ENCODE measurements at regions not wholly inside any gene's neighbourhood (a gene's known extent, or its start where the extent isn't known, plus 50 kb on each side); places are given as distances from the start of the nearest gene placed in this dataset.
"Not testable (repeated sequence)": the region's sequence is repeated elsewhere in the genome, so short reads cannot be mapped to it uniquely, and the experiment has no call there.

DNA sequence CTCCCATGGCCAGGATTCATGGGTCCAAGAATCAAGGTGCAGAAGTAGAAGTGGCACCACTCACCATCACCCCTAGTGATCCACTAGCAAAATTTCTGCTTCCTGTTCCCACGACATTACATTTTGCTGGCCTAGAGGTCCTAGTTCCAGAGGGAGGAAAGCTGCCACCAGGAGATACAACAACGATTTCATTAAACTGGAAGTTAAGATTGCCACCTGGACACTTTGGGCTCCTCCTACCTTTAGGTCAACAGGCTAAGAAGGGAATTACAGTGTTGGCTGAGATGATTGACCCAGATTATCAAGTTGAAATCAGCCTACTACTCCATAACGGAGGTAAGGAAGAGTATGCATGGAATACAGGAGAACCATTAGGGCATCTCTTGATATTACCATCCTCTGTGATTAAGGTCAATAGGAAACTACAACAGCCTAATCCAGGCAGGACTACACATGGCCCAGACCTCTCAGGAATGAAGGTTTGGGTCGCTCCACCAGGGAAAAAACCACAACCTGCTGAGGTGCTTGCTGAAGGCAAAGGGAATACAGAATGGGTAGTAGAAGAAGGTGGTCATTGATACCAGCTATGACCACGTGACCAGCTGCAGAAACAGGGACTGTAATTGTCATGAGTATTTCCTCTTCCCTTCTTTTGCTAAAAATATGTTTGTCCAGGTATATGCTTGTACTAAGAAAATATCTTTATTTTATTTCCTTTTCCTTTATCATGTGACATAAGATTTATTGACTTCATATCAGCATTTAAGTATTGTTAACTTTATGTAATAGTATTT is 208.3 kb upstream of the HES1 start:
- not testable (repeated sequence) for DNase-seq (ENCODE audit: low read depth, low spot score)

DNA sequence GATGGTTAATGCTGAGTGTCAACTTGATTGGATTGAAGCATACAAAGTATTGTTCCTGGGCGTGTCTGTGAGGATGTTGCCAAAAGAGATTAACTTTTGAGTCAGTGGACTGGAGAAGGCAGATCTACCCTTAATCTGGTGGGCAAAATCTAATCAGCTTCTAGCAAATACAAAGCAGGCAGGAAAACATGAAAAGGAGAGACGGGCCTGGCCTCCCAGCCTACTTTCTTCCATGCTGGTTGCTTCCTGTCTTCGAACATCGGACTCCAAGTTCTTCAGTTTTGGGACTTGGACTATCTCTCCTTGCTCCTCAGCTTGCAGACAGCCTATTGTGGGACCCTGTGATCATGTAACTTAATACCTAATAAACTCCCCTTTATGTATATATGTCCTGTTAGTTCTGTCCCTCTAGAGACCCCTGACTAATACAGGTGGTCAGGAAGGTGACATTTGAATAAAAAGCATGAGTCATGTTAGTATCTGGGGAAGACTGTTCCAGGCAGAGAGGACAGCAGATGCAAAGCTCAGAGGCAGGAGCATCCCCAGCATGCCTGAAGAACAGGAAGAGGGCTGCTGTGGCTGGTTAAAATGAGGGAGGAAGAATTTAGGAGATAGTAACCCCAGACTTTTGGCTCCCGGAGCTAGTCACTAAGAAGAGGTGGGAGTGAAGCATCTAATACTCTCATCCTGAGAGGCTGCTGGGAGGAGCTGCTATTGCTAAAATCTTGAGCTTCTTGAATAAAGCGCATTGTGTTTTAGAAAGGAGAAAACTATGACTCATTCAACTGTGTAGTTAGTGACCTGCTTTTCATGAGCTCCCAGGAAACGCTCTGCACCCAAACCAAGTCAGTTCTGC is 207.4 kb upstream of the HES1 start:
- no peak for DNase-seq (ENCODE audit: low read depth, low spot score)

DNA sequence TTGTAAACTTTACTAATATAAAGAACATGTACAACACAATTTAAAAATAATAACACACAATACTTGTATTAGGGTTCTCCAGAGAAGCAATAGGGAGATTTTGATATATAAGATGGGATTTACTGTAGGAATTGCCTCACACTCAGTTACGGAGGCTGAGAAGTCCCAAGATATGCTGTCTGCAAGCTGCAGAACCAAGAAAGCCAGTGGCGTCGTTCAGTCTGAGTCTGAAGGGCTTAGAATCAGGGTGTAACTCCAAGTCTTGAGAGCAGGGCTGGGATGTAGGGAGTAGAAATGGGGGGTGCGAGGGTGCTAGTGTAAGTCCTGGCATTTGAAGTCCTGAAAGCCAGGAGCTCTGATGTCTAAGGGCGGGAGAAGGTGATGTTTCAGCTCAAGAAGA is 206.6 kb upstream of the HES1 start:
- no peak for DNase-seq (ENCODE audit: low read depth, low spot score)

DNA sequence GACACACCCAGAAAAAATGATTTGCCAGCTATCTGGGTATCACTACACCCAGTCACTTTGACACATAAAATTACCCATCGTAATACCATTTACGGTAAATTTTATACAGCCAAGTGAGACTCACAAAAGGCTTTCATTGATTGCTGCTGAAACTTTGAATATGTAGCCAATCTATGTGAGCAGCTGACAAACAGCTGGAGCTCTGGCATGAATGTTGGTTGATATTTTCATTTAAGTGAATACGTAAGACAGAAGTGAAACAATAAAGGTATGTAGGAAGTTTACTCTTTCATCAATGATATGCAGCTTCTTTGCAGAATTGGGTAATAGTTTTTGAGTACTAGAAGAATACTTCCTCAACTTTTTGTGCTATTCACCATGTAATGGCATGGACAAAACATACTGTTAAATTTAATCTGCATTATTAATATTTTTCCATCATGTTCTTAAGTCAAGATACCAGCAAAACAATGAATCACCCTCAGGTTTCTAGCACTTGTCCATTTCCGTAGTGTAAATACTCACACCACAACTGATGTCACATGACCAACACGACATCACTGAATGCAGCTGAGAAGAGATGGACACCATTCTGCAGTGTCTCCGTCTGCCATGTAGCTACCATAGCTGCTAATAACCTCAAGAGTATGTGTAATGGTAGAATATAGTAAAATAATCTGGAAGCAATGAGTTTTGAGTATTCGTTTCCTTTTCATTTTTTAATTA is 205.9 kb upstream of the HES1 start:
- DNase-seq (ENCODE audit: low read depth, low spot score): no peak

DNA sequence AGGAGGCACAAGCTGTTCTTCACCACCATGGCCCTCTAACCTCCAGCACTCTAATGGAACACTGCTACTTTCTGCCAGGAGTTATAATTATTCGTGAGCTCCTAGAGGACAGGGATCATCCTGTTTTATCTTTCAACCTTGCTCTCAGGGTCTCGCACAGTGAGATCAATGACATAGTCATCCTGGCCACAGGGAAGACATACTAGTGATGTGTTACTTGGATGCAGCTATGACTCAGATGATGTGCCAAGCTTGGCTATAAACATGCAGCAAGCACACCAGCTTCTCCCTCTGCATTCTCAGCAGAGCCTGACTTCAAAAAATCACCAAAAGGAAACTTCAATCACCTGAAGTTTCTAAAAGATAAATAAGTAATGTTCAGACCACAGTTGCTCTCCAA is 203.8 kb upstream of the HES1 start:
- DNase-seq (ENCODE audit: low read depth, low spot score): no peak

DNA sequence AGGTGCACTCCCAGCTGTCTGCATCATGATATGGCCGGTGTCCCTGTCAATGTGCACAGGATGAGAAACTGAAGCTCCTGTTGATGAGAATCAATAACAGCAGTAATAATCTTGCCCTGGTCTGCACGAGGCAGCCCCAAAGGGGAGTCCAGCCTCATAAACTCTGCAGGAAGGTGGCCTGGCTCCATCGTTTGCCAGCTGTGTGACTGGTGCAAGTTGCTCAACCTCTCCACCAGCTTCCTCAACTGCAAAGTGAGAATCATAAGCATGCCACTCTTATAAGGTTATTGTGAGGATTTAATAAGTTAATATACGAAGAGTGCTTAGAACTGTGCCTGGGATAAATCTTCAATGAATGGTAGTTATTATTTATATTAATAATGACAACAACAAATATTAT is 203.4 kb upstream of the HES1 start:
- DNase-seq (ENCODE audit: low read depth, low spot score): no peak

DNA sequence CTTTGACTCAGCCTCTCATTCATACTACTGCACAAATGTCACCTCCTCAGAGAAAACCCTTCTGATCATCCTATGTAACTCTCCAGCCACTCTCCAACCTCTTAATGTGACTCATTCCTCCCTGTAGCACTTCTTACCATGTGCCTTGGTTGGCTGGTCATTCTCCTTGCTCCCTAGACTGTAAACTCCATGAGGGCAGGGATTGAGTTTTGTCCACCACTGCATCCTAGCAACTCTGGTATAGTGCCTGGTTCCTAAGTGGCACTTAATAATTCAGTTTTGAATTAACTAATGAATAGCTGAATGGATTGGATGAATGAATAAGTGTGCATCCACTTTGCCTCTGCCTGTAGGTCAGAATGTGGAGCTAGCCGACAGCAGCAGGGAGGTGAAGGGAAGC is 202.5 kb upstream of the HES1 start:
- DNase-seq (ENCODE audit: low read depth, low spot score): no peak

DNA sequence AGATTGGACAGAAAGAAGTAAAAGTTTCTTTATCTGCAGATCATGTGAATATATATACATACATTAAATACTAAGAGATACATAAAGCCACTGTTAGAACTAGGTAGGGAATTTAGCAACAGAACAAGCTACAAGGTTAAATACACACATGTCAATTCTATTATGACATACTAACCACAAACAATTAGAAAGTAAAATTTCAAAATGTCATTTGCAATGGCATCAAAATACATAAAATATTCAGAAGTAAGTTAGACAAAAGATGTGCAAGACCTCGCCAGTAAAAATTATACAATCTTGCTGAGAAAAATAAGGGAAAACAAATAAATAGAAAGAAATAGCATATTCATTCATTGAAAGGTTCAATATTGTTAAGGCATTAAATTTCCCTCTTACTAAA is 200.0 kb upstream of the HES1 start:
- no peak for DNase-seq (ENCODE audit: low read depth, low spot score)

DNA sequence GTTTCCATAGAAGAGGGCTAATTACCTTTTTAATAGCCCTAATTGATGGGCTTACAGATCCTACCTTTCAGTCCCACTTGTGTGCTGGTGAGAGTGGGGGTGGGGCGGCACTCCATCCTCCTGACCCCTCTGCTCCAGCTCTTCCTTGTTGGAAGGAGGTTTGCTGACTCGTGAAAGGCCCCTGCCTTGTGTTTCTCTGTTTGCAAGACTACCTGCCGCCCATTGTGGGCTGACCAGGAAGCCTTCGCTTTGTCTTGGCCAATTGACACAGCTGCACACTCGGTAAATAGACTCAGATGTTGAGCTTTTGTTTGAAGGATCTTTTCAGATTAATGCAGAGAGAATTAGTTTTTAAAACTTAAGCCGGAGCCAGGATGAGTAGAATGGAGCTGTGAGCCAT is 197.3 kb upstream of the HES1 start:
- DNase-seq (ENCODE audit: low read depth, low spot score): no peak

DNA sequence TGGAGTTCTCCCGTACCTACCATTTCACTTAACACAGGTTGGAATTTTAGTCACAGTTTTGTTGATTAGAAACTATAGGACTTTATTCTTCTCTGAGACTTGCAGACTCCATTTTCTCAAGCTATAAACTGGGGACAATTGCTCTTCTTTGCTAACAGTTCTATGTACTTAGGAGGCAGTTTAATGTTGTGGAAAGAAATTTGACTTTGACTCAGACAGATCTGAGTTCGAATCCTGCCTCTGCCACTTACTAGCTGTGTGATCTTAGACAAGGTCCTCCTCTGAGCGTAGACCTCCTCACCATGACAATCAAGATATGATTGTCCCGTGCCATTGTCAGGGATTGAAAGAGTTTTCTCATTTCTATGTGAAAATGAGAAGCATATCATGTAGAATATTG is 196.4 kb upstream of the HES1 start:
- no peak for DNase-seq (ENCODE audit: low read depth, low spot score)

DNA sequence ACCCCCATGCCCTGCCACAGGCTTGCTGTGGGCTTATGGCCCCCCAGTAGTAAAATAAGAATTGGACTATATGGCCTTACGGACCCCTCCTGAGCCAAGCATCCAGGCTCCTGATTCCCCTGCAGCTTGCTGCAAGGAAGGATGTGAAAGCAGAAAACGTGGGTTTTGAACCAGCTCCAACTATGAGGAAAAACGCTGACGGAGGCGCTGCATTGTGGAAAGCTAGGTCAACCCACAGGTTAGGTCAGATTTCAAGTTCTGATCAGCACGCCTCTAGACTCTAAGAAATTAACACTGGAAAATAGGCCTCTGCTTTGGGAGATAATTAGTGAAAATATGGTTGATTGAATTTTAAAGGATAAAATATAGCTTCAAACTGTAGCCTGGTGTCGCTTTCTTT is 195.4 kb upstream of the HES1 start:
- no peak for DNase-seq (ENCODE audit: low read depth, low spot score)

DNA sequence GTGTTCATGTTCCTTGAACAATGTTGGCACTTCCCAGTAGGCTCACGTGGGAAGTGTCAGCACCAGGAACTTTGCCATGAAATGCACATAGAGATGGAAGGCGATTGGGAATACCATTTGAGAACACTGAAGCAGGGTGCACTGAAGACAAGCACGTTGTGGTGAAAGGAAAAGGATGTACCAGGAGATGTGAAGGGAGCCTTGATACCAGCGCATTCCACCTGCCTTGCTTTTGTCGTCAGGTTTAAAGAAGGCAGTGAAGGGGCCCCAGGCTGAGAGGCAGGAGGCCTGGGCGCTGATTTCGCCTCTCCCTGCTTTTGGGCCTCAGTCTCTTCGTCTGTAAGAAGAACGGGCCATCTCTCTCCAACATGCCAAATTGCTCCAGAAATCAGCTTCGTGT is 194.5 kb upstream of the HES1 start:
- DNase-seq (ENCODE audit: low read depth, low spot score): no peak

DNA sequence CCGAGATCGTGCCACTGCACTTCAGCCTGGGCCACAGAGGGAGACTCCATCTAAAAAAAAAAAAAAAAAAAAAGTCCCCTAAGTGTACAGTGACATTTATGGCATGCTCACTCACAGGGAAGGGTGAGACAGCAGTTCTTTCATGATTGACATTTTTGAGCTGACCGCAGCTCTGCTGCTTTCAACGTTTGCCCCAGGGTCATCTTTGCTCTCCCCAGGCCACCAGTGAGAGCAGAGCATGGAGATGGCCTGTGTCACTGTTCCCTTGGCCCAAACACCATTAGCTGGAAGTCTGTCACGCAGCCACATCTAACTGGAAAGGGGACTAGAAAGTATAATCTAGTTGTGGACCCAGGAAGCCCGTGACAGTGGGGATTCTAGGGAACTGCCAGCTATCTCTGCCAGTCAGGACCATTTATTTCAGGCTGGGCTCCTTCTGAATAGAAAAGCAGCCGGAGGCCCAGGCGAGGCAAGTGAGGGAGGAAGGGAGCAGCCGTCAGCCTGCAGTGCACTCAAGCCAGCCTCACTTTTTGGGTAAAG is 193.4 kb upstream of the HES1 start:
- no peak for DNase-seq (ENCODE audit: low read depth, low spot score)

DNA sequence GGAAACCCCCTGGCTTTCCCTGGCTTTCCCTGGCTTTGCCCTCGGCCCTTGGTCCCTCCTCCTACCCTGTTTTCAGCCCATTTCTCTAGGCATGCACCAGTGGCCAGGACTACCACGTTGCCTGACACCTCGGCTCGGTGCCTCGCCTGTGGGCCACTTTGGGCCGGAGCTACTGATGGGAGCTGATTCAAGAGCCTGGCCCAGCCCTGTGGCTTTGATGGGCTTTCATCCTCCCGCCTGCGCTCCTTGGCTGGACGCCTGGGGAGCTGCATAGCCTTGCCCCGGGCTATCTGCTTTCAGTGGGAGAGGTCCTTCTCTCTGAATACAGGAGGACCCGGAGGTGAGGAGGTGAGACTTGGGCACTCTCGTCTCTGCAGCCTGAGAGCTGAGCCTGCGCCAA is 192.7 kb upstream of the HES1 start:
- no peak for DNase-seq (ENCODE audit: low read depth, low spot score)

DNA sequence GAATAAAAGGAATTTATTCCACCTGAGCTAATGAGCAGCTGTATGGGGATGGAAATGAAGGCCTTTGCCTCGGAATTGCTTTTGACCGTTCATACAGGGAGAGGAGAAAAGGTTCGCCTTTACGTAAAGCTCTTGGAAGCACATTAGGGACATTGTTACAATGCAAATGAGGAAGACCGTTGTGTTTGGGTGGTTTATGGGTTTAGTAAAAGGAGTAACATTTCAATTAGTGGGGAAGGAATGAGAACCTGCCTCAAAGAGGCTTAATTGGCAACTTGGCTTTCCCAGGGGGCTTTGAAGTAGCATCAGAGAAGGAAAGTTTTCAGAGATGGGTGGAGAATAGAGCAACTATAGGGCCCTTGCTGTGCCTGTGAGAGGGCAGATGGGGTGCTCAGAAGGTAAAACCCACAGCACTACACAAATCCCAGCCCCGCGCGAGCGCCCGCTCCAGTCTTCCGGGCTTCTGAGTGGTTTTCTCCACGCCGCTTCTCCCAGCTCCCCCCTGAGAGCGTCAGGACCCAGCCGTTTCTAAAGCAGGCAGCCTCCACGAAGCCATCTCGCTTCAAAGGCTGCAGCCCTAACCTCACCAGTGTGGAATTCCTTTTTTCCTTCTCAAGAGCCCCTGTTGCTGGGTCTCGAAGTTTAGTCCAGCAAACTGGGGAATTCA is 192.0 kb upstream of the HES1 start:
- no peak for DNase-seq (ENCODE audit: low read depth, low spot score)

DNA sequence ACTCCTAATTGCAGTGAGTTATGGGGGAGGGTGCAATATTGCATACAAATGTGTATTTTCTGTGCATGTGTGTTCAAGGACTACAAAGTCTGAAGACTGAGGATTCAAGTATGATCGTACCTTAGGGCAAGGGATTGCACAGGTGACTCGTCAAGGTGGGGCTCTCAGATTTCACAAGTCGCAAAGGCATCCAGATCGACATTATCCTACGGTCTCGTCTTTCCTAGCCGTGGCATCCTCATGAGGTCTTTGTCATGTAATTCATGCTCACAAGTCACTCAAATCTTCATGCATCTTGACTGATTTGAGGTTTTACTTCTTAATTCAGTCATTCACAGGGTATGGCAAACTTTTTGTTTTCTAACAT is 191.4 kb upstream of the HES1 start:
- no peak for DNase-seq (ENCODE audit: low read depth, low spot score)

DNA sequence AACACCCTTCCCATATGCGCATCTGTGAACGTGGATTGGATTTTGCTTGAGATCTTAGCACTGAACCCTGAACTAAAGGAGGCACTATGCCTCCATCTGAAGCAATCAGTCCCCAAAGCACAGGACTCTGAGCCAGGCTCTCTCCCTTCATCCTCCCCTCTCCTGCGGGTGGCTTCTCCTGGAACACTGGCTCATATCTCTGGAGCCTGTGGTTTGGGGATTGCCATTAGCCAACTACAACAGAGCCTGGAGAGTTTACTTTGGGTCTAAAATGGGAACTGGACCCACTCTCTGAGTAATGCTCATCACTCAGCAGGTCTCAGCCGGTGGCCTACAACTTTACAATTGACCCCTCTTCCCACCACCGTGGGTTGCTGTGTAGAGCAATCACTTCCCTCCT is 190.8 kb upstream of the HES1 start:
- DNase-seq (ENCODE audit: low read depth, low spot score): no peak

DNA sequence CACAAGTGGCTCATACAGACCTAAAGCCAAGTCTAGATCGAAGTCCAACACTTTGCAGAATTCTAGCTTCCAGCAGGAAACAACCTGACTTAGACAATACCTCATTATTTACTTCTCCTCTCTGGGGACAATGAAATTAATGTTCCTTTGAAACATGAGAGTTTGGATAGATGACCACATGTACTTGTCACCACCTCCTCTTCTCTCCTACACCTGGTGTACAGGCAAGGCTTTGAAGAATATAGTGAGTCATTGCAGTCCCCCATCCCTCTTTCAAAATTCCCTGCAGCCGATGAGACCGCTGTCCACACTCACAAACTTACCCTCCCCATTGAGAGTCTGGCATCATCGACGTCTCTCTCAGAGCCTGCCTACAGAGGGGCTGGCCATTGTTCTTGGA is 189.0 kb upstream of the HES1 start:
- DNase-seq (ENCODE audit: low read depth, low spot score): no peak

DNA sequence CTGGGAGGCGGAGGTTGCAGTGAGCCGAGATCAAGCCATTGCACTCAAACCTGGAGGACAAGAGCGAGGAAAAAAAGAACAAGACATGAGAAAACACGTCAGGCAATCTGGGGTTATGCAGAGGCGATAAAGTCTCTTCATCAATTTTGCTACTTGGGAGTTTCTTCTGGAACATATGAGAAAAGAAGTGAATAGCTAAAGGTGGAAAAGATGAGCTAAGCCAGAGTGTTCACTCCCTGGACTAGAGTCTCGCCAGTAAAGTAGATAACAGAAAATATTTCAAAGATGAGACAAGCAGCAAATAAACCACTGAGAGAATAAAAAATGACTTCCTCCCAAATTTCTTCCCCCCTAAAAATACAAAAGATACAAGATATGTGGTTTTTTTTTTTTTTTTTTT is 188.4 kb upstream of the HES1 start:
- DNase-seq (ENCODE audit: low read depth, low spot score): no peak

DNA sequence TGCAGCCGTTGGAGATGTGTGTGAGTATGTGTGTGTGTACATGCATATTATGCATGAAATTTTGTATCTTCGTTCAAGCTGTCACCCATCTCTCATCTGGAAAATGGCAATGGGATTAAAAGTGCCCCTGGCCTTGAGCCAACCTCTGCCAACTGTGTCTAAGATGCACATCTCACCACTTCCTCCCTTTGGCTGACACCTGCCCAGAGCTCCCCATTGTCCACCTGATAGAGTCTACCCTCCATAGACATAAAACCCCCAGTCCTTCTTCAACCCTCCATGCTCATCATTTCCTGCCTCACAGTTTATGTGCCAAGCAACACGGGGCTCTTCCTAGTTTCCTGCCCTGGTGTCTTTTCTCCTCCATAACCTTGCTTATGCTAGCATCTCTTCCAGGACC is 187.5 kb upstream of the HES1 start:
- no peak for DNase-seq (ENCODE audit: low read depth, low spot score)

DNA sequence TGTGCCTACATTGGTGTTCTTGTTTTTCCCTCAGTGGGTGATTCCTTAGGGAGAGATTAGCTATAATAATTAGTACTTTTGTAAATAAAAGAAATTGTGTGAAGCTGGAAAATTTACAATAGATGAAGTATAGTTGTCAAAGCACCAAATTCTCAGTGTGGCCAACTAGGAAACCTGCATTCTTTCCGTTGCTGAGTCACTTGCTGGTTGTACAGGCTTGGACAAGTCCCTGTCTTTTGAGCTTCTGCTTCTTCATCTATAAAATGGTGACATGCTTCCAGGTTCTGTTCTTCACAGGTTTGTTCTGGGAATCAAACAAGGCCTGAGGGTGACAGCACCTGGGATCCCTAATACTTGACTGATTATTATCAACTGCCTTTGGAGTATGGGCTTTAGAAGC is 184.1 kb upstream of the HES1 start:
- DNase-seq (ENCODE audit: low read depth, low spot score): no peak

DNA sequence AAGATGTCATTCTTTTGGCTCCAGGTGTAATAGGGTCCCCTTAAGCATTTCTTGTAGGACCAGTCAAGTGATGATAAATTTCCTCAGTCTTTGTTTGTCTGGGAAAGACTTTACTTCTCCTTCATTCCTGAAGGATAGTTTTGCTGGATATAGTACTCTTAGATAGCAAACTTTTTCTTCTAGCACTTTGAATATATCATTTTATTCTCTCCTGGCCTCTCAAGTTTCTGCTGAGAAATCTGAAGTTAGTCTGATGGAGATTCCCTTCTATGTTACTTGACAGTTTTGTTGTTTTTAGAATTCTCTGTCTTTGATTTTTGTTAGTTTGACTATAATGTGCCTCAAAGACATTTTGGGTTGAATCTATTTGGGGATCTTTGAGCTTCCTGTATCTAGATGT is 181.2 kb upstream of the HES1 start:
- no peak for DNase-seq (ENCODE audit: low read depth, low spot score)

Measured in smooth muscle cell of the brain vasculature (primary cell).